ENCODE measurements at regions not wholly inside any gene's neighbourhood (a gene's known extent, or its start where the extent isn't known, plus 50 kb on each side); places are given as distances from the start of the nearest gene placed in this dataset.
"Not testable (repeated sequence)": the region's sequence is repeated elsewhere in the genome, so short reads cannot be mapped to it uniquely, and the experiment has no call there.

- Histone ChIP-seq H3K4me3 (ENCODE audit: low read length) (no peak overlapping the region), H3K9ac (ENCODE audit: low read depth, low read length) (no peak overlapping the region), H3K9me3 (replicated peaks; ENCODE audit: low read length) (no peaks in the 10 kb centered on the region), H3K4me2 (ENCODE audit: low read length) (no peak overlapping the region), H3K4me1 (ENCODE audit: control insufficient read depth, insufficient read depth, low read length) (peaks cover 9% of the 10 kb centered on the region), H3K27me3 (ENCODE audit: control insufficient read depth, insufficient read depth, low read length) (no peaks in the 10 kb centered on the region), H3K36me3 (ENCODE audit: insufficient read depth, low read length) (no peaks in the 10 kb centered on the region)
Observed at GRCh38 chr5:99035942-99036341, 107.1 kb upstream of the CHD1 start.

GRCh38 chr5:99034336-99034735 lies 105.5 kb upstream of the CHD1 start:
- Histone ChIP-seq H3K4me3 (ENCODE audit: low read length) (no peak overlapping the region), H3K9ac (ENCODE audit: low read depth, low read length) (no peak overlapping the region), H3K4me2 (ENCODE audit: low read length) (no peak overlapping the region), H3K36me3 (ENCODE audit: insufficient read depth, low read length) (no peaks in the 10 kb centered on the region), H3K4me1 (ENCODE audit: control insufficient read depth, insufficient read depth, low read length) (peaks cover 9% of the 10 kb centered on the region), H3K27me3 (ENCODE audit: control insufficient read depth, insufficient read depth, low read length) (no peaks in the 10 kb centered on the region), H3K9me3 (replicated peaks; ENCODE audit: low read length) (no peaks in the 10 kb centered on the region)

- Histone ChIP-seq H3K36me3 (ENCODE audit: insufficient read depth, low read length) (no peaks in the 10 kb centered on the region), H3K9ac (ENCODE audit: low read depth, low read length) (peak overlapping the region; percentile 45), H3K4me2 (ENCODE audit: low read length) (peak overlapping the region; percentile 73), H3K9me3 (replicated peaks; ENCODE audit: low read length) (no peaks in the 10 kb centered on the region), H3K4me3 (ENCODE audit: low read length) (peak overlapping the region; percentile 60), H3K27me3 (ENCODE audit: control insufficient read depth, insufficient read depth, low read length) (no peaks in the 10 kb centered on the region), H3K4me1 (ENCODE audit: control insufficient read depth, insufficient read depth, low read length) (peaks cover 9% of the 10 kb centered on the region)
Observed at GRCh38 chr5:99033014-99033900, 104.5 kb upstream of the CHD1 start.

GRCh38 chr5:99032234-99033013 lies 103.6 kb upstream of the CHD1 start:
- H3K4me3 ChIP-seq (ENCODE audit: low read length): peak overlapping the region; percentile 60

GRCh38 chr5:99030906-99031440 lies 102.2 kb upstream of the CHD1 start:
- no peak overlapping the region for H3K9ac ChIP-seq (ENCODE audit: low read depth, low read length)
- H3K36me3 ChIP-seq (ENCODE audit: insufficient read depth, low read length): no peaks in the 10 kb centered on the region
- no peak overlapping the region for H3K4me3 ChIP-seq (ENCODE audit: low read length)
- no peaks in the 10 kb centered on the region for H3K27me3 ChIP-seq (ENCODE audit: control insufficient read depth, insufficient read depth, low read length)
- H3K9me3 ChIP-seq (replicated peaks; ENCODE audit: low read length): no peaks in the 10 kb centered on the region
- peaks cover 6% of the 10 kb centered on the region for H3K4me1 ChIP-seq (ENCODE audit: control insufficient read depth, insufficient read depth, low read length)
- H3K4me2 ChIP-seq (ENCODE audit: low read length): no peak overlapping the region

More at GRCh38 chr5:99032234-99033013, 103.6 kb upstream of the CHD1 start:
- Histone ChIP-seq H3K27me3 (ENCODE audit: control insufficient read depth, insufficient read depth, low read length) (no peaks in the 10 kb centered on the region), H3K4me2 (ENCODE audit: low read length) (peak overlapping the region; percentile 73), H3K4me1 (ENCODE audit: control insufficient read depth, insufficient read depth, low read length) (peaks cover 6% of the 10 kb centered on the region), H3K36me3 (ENCODE audit: insufficient read depth, low read length) (no peaks in the 10 kb centered on the region), H3K9me3 (replicated peaks; ENCODE audit: low read length) (no peaks in the 10 kb centered on the region), H3K9ac (ENCODE audit: low read depth, low read length) (peak overlapping the region; percentile 45)

GRCh38 chr5:99029172-99029571 lies 100.4 kb upstream of the CHD1 start:
- peaks cover 6% of the 10 kb centered on the region for H3K4me1 ChIP-seq (ENCODE audit: control insufficient read depth, insufficient read depth, low read length)
- H3K4me2 ChIP-seq (ENCODE audit: low read length): no peak overlapping the region
- no peak overlapping the region for H3K4me3 ChIP-seq (ENCODE audit: low read length)
- H3K27me3 ChIP-seq (ENCODE audit: control insufficient read depth, insufficient read depth, low read length): no peaks in the 10 kb centered on the region
- H3K9me3 ChIP-seq (replicated peaks; ENCODE audit: low read length): no peaks in the 10 kb centered on the region
- no peaks in the 10 kb centered on the region for H3K36me3 ChIP-seq (ENCODE audit: insufficient read depth, low read length)
- no peak overlapping the region for H3K9ac ChIP-seq (ENCODE audit: low read depth, low read length)

GRCh38 chr5:99028170-99028569 lies 99.4 kb upstream of the CHD1 start:
- H3K9ac ChIP-seq (ENCODE audit: low read depth, low read length); H3K9me3 ChIP-seq (replicated peaks; ENCODE audit: low read length); H3K4me2 ChIP-seq (ENCODE audit: low read length); H3K4me3 ChIP-seq (ENCODE audit: low read length); H3K36me3 ChIP-seq (ENCODE audit: insufficient read depth, low read length); H3K27me3 ChIP-seq (ENCODE audit: control insufficient read depth, insufficient read depth, low read length); H3K4me1 ChIP-seq (ENCODE audit: control insufficient read depth, insufficient read depth, low read length): not testable (repeated sequence)

- H3K27me3 ChIP-seq (ENCODE audit: control insufficient read depth, insufficient read depth, low read length): no peaks in the 10 kb centered on the region
- no peak overlapping the region for H3K4me2 ChIP-seq (ENCODE audit: low read length)
- no peak overlapping the region for H3K4me3 ChIP-seq (ENCODE audit: low read length)
- no peaks in the 10 kb centered on the region for H3K9me3 ChIP-seq (replicated peaks; ENCODE audit: low read length)
- peaks cover 4% of the 10 kb centered on the region for H3K4me1 ChIP-seq (ENCODE audit: control insufficient read depth, insufficient read depth, low read length)
- no peak overlapping the region for H3K9ac ChIP-seq (ENCODE audit: low read depth, low read length)
- H3K36me3 ChIP-seq (ENCODE audit: insufficient read depth, low read length): no peaks in the 10 kb centered on the region
Observed at GRCh38 chr5:99025298-99026045, 96.7 kb upstream of the CHD1 start.

GRCh38 chr5:99023330-99023729 lies 94.5 kb upstream of the CHD1 start:
- H3K9me3 ChIP-seq (replicated peaks; ENCODE audit: low read length): no peaks in the 10 kb centered on the region
- H3K9ac ChIP-seq (ENCODE audit: low read depth, low read length): no peak overlapping the region
- no peaks in the 10 kb centered on the region for H3K27me3 ChIP-seq (ENCODE audit: control insufficient read depth, insufficient read depth, low read length)
- H3K4me1 ChIP-seq (ENCODE audit: control insufficient read depth, insufficient read depth, low read length): peaks cover 12% of the 10 kb centered on the region
- H3K36me3 ChIP-seq (ENCODE audit: insufficient read depth, low read length): no peaks in the 10 kb centered on the region
- H3K4me3 ChIP-seq (ENCODE audit: low read length): no peak overlapping the region
- H3K4me2 ChIP-seq (ENCODE audit: low read length): no peak overlapping the region

GRCh38 chr5:99022250-99022649 lies 93.4 kb upstream of the CHD1 start:
- Histone ChIP-seq H3K36me3 (ENCODE audit: insufficient read depth, low read length) (no peaks in the 10 kb centered on the region), H3K4me1 (ENCODE audit: control insufficient read depth, insufficient read depth, low read length) (peaks cover 12% of the 10 kb centered on the region), H3K4me2 (ENCODE audit: low read length) (no peak overlapping the region), H3K9me3 (replicated peaks; ENCODE audit: low read length) (no peaks in the 10 kb centered on the region), H3K27me3 (ENCODE audit: control insufficient read depth, insufficient read depth, low read length) (no peaks in the 10 kb centered on the region), H3K9ac (ENCODE audit: low read depth, low read length) (no peak overlapping the region), H3K4me3 (ENCODE audit: low read length) (no peak overlapping the region)

- Histone ChIP-seq H3K9me3 (replicated peaks; ENCODE audit: low read length) (no peaks in the 10 kb centered on the region), H3K27me3 (ENCODE audit: control insufficient read depth, insufficient read depth, low read length) (no peaks in the 10 kb centered on the region), H3K9ac (ENCODE audit: low read depth, low read length) (no peak overlapping the region), H3K4me2 (ENCODE audit: low read length) (peak overlapping the region; percentile 31), H3K4me3 (ENCODE audit: low read length) (no peak overlapping the region), H3K36me3 (ENCODE audit: insufficient read depth, low read length) (no peaks in the 10 kb centered on the region), H3K4me1 (ENCODE audit: control insufficient read depth, insufficient read depth, low read length) (peaks cover 12% of the 10 kb centered on the region)
Observed at GRCh38 chr5:99020698-99021048, 91.9 kb upstream of the CHD1 start.

Measured in skeletal muscle satellite cell (primary cell).